BJ (cell line): ENCODE measurements at regions not wholly inside any gene's neighbourhood (a gene's known extent, or its start where the extent isn't known, plus 50 kb on each side); places are given as distances from the start of the nearest gene placed in this dataset.

Experiments used
- CTCF ChIA-PET: fragments of 350-600 bp; formaldehyde crosslinking; extraction: SDS; loops from one replicate; lab custom pipeline; 2021; ENCODE audit warnings: antibody characterized with exemption, inconsistent platforms; lab: Yijun Ruan, JAX
- POLR2A ChIA-PET: fragments of 300-600 bp; sonication (Branson Sonifier 250); formaldehyde crosslinking; extraction: SDS; loops from one replicate; lab custom pipeline; 2021; ENCODE audit warnings: antibody characterized with exemption; lab: Charles Lee
- DNase-seq: peaks from one replicate; pipeline ENCODE4 v3.0.0-alpha.2; 2011; ENCODE audit warnings: low read depth
- H3K27me3 ChIP-seq: 2 replicates; pipeline ENCODE4 v1.6.0; 2011; ENCODE audit warnings: low read length; ENCODE audit not compliant: control insufficient read depth, insufficient read depth
- H3K36me3 ChIP-seq: 2 replicates; pipeline ENCODE4 v1.5.1; 2011; ENCODE audit warnings: low read length; ENCODE audit not compliant: control insufficient read depth, insufficient read depth
- H3K4me3 ChIP-seq: 2 replicates; pipeline ENCODE4 v1.5.1; 2011; ENCODE audit warnings: low read depth, mild to moderate bottlenecking, control low read depth, low read length
- CTCF ChIP-seq: IDR thresholded peaks from 2 replicates; pipeline ENCODE4 v1.5.1; 2011; ENCODE audit warnings: low read depth, mild to moderate bottlenecking, control low read depth, inconsistent platforms, low read length, moderate library complexity; ENCODE audit not compliant: insufficient read depth

- Histone ChIP-seq H3K4me3 (no peak overlapping the region), H3K27me3 (no peaks in the 10 kb centered on the region), H3K36me3 (no peaks in the 10 kb centered on the region)
- ChIA-PET CTCF (no interaction called here), POLR2A (no interaction called here)
- DNase-seq = no peak
- TF ChIP-seq CTCF = no peak
Observed at GRCh38 chr16:20203272-20203671, 124.0 kb downstream of the GP2 start.

- no peak for TF ChIP-seq CTCF
- DNase-seq = no peak
- ChIA-PET CTCF (no interaction called here), POLR2A (no interaction called here)
- H3K27me3 ChIP-seq = no peaks in the 10 kb centered on the region
- no peaks in the 10 kb centered on the region for H3K36me3 ChIP-seq
- no peak overlapping the region for H3K4me3 ChIP-seq
Observed at GRCh38 chr16:20202747-20203146, 124.6 kb downstream of the GP2 start.

GRCh38 chr16:20192801-20193200 is 119.1 kb upstream of the GPR139 start:
- CTCF ChIA-PET = interaction anchor here (0.6 kb wide), 1 partner anchor 14 kb away, joined by 3 read pairs; no protein-coding TSS in a partner anchor

GRCh38 chr16:20191566-20191965 is 117.9 kb upstream of the GPR139 start:
- H3K27me3 ChIP-seq = no peaks in the 10 kb centered on the region
- TF ChIP-seq CTCF = no peak
- no peaks in the 10 kb centered on the region for H3K36me3 ChIP-seq
- no peak overlapping the region for H3K4me3 ChIP-seq
- CTCF ChIA-PET = no interaction called here
- DNase-seq = no peak
- POLR2A ChIA-PET = no interaction called here

More at GRCh38 chr16:20192801-20193200, 119.1 kb upstream of the GPR139 start:
- DNase-seq = no peak
- H3K36me3 ChIP-seq = no peaks in the 10 kb centered on the region
- H3K4me3 ChIP-seq = no peak overlapping the region
- POLR2A ChIA-PET = no interaction called here
- no peaks in the 10 kb centered on the region for H3K27me3 ChIP-seq
- TF ChIP-seq CTCF = no peak

- CTCF ChIA-PET = no interaction called here
- no peak for TF ChIP-seq CTCF
- no peak overlapping the region for H3K4me3 ChIP-seq
- no peak for DNase-seq
- POLR2A ChIA-PET = no interaction called here
- H3K36me3 ChIP-seq = no peaks in the 10 kb centered on the region
- H3K27me3 ChIP-seq = no peaks in the 10 kb centered on the region
Observed at GRCh38 chr16:20181949-20182348, 108.3 kb upstream of the GPR139 start.
